Bronchial epithelial cell (primary cell): ENCODE measurements at regions not wholly inside any gene's neighbourhood (a gene's known extent, or its start where the extent isn't known, plus 50 kb on each side); places are given as distances from the start of the nearest gene placed in this dataset.

Experiments
- DNase-seq: peaks from one replicate; pipeline ENCODE4 v3.0.0-alpha.2; 2010; ENCODE audit warnings: low read depth
- FAIRE-seq: peaks from 2 replicates; lab custom pipeline; 2011; peaks lifted over from hg19 to GRCh38; lab: Jason Lieb, UNC
- H3K27me3 ChIP-seq: 2 replicates; pipeline ENCODE4 v1.5.1; 2011; ENCODE audit warnings: low read length; ENCODE audit not compliant: control insufficient read depth, insufficient read depth
- H3K36me3 ChIP-seq: 2 replicates; pipeline ENCODE4 v1.5.1; 2011; ENCODE audit warnings: low read length; ENCODE audit not compliant: control insufficient read depth, insufficient read depth
- H3K4me3 ChIP-seq: 2 replicates; pipeline ENCODE4 v1.5.1; 2011; ENCODE audit warnings: mild to moderate bottlenecking, low read depth, low read length, control low read depth
- TF ChIP-seq, protein P1 (sequence below): IDR thresholded peaks from 2 replicates; pipeline ENCODE4 v1.5.1; 2011; ENCODE audit warnings: mild to moderate bottlenecking, moderate library complexity, low read length, control low read depth, inconsistent platforms; ENCODE audit not compliant: insufficient read depth, severe bottlenecking

DNA sequence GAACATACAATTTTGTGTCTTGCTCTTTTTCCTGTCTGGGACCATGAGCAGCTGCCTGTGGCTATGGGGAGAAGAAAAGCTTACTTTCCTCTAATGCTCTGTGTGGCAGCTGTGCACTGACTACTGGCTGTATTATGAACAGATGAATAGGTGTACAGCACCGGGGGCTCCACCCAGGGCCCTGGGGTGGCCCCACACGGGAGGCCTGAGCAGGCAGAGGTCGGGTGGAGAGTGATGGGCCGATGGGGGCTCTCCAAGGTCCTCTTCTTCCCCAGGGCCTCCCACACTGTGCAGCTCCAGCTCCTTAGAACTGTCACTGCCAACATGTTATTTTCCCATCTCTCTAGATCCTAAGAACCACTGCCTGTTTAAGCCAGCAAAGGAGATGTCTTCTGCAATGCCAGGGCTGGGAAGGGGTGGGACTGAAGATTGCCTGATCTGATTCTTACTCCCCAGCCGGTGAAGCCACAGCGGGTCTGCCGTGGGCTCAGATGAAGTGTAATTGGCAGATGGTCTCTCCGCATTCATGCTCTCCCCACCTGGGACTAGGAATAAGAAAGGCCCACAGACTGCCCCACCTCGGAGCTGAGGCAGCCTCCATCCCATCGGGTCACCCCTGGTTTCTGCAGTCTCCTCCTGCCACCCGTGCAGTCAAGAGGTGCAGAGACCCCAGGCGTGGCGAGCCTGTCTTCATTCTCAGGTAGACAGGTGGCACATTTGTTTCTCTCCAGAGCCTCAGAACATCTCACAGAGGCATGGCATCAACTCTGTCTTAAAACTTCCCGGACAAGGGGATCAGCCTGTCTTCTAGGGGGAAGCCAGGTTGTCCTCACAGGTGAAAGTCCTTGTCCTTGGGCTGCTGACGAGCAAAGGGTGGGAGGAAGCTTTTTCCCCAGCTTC is 186.5 kb upstream of the GALNT2 start:
- no peak overlapping the region for H3K4me3 ChIP-seq
- TF ChIP-seq, protein P1, sequence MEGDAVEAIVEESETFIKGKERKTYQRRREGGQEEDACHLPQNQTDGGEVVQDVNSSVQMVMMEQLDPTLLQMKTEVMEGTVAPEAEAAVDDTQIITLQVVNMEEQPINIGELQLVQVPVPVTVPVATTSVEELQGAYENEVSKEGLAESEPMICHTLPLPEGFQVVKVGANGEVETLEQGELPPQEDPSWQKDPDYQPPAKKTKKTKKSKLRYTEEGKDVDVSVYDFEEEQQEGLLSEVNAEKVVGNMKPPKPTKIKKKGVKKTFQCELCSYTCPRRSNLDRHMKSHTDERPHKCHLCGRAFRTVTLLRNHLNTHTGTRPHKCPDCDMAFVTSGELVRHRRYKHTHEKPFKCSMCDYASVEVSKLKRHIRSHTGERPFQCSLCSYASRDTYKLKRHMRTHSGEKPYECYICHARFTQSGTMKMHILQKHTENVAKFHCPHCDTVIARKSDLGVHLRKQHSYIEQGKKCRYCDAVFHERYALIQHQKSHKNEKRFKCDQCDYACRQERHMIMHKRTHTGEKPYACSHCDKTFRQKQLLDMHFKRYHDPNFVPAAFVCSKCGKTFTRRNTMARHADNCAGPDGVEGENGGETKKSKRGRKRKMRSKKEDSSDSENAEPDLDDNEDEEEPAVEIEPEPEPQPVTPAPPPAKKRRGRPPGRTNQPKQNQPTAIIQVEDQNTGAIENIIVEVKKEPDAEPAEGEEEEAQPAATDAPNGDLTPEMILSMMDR = no peak
- H3K27me3 ChIP-seq = peaks cover 8% of the 10 kb centered on the region
- DNase-seq (no peak), FAIRE-seq (no peak)
- H3K36me3 ChIP-seq = no peaks in the 10 kb centered on the region

DNA sequence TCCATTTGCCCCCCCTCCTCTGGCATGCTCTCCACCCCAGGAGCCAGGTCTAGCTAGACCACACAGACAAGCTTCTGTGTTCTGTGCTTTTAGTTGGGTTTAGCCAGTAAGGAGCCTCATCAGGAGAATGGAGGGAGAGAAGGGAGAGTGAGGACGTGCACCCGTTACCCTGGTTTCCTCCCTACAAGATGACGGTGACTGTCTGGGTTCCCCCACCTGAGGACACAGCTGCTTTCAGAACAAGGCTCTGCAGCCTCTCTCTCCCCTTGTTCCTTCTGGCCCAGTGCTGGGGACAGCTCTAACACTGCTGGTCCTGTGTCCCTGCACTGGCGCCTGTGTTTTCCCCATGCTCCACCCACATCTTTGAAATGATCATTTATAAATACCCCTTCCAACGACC is 184.4 kb upstream of the GALNT2 start:
- Histone ChIP-seq H3K4me3 (no peak overlapping the region), H3K27me3 (peaks cover 7% of the 10 kb centered on the region), H3K36me3 (no peaks in the 10 kb centered on the region)
- no peak for FAIRE-seq
- DNase-seq = no peak
- TF ChIP-seq, protein P1 = no peak

DNA sequence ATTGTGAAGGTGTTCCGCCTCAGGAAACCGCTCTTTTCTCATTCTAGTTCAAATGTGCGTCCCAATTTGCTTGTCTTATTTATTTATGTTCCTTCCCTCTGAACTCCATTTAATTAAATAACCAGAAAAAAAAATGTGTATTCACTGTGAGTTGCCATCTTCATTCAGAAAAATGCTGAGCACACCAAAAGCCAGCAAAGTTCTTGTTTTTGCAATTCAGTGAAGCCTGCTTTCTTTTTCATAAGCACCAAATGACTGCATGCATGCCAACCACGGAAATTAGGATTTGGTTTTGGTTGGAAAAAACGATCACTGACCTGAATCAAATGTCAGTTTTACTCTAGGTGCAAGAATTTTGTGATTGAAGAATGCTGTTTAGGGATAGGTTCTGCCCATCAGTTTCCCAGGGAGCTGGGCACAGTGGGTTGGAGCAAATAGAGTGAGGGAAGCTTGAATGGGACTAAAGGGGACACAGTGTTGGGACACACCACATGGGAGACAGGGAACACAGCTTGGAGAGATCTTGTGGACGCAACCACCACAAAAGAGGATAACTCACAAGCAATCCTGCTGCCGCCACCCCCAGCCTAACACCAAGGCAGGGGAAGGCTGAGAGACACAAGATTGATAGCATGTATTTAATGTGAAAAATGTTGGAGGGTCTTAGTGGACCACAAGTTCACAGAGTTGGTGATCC is 183.4 kb upstream of the GALNT2 start:
- Histone ChIP-seq H3K36me3 (no peaks in the 10 kb centered on the region), H3K27me3 (peaks cover 5% of the 10 kb centered on the region), H3K4me3 (no peak overlapping the region)
- DNase-seq = no peak
- FAIRE-seq = no peak
- TF ChIP-seq, protein P1 = no peak

DNA sequence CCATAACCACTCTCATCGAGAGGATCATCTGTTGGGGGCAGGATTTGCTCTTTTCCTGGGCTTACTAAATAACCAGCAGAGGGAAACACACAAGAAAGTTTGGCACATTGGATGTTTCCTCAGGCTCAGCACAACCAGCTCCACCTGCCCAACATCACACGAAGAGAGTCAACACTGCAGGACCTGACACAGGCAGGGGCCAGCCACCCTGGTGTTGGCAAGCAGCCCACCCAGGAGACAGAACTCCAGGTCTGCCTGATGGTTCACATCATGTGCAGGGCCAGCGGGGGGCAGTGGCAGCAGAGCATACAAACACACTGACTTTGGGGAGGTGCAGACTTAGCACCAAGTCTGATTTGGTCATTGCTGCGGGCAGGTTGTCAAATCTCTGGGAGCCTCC is 182.3 kb upstream of the GALNT2 start:
- peaks cover 7% of the 10 kb centered on the region for H3K27me3 ChIP-seq
- DNase-seq (no peak), FAIRE-seq (no peak)
- H3K4me3 ChIP-seq = no peak overlapping the region
- no peaks in the 10 kb centered on the region for H3K36me3 ChIP-seq
- TF ChIP-seq, protein P1 = no peak

DNA sequence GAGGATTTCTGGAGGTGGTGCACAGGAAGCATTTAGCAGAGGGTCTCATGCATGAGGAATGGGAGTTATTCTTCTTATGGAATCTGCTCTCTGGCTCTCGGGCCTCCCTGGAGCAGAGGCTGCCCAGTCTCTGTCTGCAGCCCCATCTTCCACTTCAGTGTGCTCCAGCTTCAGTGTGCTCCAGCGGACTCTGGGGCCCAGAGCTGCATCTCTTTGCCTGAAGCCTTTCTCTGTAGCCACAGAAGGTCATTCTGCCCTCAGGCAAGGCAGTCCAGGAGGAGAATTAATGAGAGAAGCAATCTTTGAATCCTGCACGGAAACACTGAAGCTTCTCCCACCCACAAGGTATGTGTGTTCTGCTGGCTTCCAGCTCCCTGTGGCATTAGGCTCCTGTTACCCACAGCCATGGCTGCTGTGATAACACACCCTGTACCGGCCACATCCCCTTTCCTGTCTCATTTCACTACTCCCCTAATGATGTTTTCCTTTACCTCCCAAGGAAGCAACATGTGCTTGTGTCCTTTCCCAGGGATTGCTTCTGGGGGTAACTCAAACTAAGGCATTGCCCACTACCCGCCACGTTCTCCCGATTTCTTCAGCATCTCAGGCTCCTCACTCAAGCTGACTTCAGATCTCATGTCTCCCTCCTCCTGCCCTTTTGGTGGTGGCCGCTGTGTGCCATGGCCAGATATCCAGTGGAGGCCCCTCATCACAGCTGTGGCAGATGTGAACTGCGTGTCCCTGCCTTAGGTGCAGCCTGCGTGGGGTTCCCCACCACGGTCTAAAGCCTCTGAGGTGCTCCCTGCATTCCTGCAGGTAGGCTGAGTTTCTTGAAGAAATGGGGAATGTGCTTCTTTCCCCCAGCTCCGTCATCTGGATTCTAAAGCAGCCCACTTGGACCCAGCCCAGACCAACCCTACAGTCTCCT is 181.2 kb upstream of the GALNT2 start:
- TF ChIP-seq, protein P1 = no peak
- Histone ChIP-seq H3K27me3 (peaks cover 7% of the 10 kb centered on the region), H3K4me3 (no peak overlapping the region), H3K36me3 (no peaks in the 10 kb centered on the region)
- FAIRE-seq (no peak), DNase-seq (no peak)
